HG03575 (cell line): ENCODE measurements at regions not wholly inside any gene's neighbourhood (a gene's known extent, or its start where the extent isn't known, plus 50 kb on each side); places are given as distances from the start of the nearest gene placed in this dataset.

ENCODE experiments used
- ATAC-seq: cut with Tn5 transposase; IDR thresholded peaks from one replicate; pipeline ENCODE4 v1.9.1; 2021; ENCODE audit not compliant: unreplicated experiment, insufficient number of reproducible peaks, low FRiP score; ENCODE audit errors: extremely low read depth

GRCh38 chr1:38300616-38301015 is 254.0 kb upstream of the POU3F1 start:
- ATAC-seq: no peak

GRCh38 chr1:38297842-38298241 is 251.2 kb upstream of the POU3F1 start:
- no peak for ATAC-seq

- ATAC-seq: no peak
These were observed 250.7 kb upstream of the POU3F1 start for GRCh38 chr1:38297246-38297645.

GRCh38 chr1:38296047-38296446 is 249.5 kb upstream of the POU3F1 start:
- no peak for ATAC-seq

GRCh38 chr1:38293567-38293966 is 247.0 kb upstream of the POU3F1 start:
- no peak for ATAC-seq

- ATAC-seq: no peak
These were observed 246.4 kb upstream of the POU3F1 start for GRCh38 chr1:38292969-38293368.

- no peak for ATAC-seq
These were observed 245.4 kb upstream of the POU3F1 start for GRCh38 chr1:38291906-38292521.

- no peak for ATAC-seq
These were observed 244.7 kb upstream of the POU3F1 start for GRCh38 chr1:38291336-38291735.

GRCh38 chr1:38289034-38289433 is 242.4 kb upstream of the POU3F1 start:
- ATAC-seq: no peak

GRCh38 chr1:38287547-38287946 is 241.0 kb upstream of the POU3F1 start:
- no peak for ATAC-seq

- ATAC-seq: no peak
These were observed 240.4 kb upstream of the POU3F1 start for GRCh38 chr1:38287036-38287435.

- ATAC-seq: no peak
These were observed 239.4 kb upstream of the POU3F1 start for GRCh38 chr1:38285807-38286530.

GRCh38 chr1:38284953-38285352 is 238.4 kb upstream of the POU3F1 start:
- ATAC-seq: no peak

GRCh38 chr1:38283696-38284470 is 237.3 kb upstream of the POU3F1 start:
- ATAC-seq: no peak

GRCh38 chr1:38279148-38279547 is 232.6 kb upstream of the POU3F1 start:
- ATAC-seq: no peak

GRCh38 chr1:38277646-38278045 is 231.1 kb upstream of the POU3F1 start:
- no peak for ATAC-seq

GRCh38 chr1:38275960-38276359 is 229.4 kb upstream of the POU3F1 start:
- no peak for ATAC-seq

- no peak for ATAC-seq
These were observed 228.4 kb upstream of the POU3F1 start for GRCh38 chr1:38274974-38275373.

- no peak for ATAC-seq
These were observed 226.7 kb upstream of the POU3F1 start for GRCh38 chr1:38273196-38273804.

GRCh38 chr1:38272515-38272914 is 225.9 kb upstream of the POU3F1 start:
- ATAC-seq: no peak
